Ishikawa (cell line): ENCODE measurements at regions not wholly inside any gene's neighbourhood (a gene's known extent, or its start where the extent isn't known, plus 50 kb on each side); places are given as distances from the start of the nearest gene placed in this dataset.

Experiments used
- CEBPB ChIP-seq: IDR thresholded peaks from 2 replicates; pipeline ENCODE4 v1.6.1; 2012
- CREB1 ChIP-seq: IDR thresholded peaks from 2 replicates; pipeline ENCODE4 v1.6.1; 2012; ENCODE audit warnings: low read depth
- EGR1 ChIP-seq: IDR thresholded peaks from 2 replicates; pipeline ENCODE4 v1.6.1; 2012
- EP300 ChIP-seq: IDR thresholded peaks from 2 replicates; pipeline ENCODE4 v1.6.1; 2012; ENCODE audit warnings: borderline replicate concordance
- FOXM1 ChIP-seq: IDR thresholded peaks from 2 replicates; pipeline ENCODE4 v1.6.1; 2012; ENCODE audit warnings: low read depth, borderline replicate concordance
- NFIC ChIP-seq: IDR thresholded peaks from 2 replicates; pipeline ENCODE4 v1.6.1; 2012
- RAD21 ChIP-seq: IDR thresholded peaks from 2 replicates; pipeline ENCODE4 v1.6.1; 2012; ENCODE audit warnings: low read depth
- TAF1 ChIP-seq: IDR thresholded peaks from 2 replicates; pipeline ENCODE4 v1.6.1; 2012; ENCODE audit warnings: low read depth, mild to moderate bottlenecking
- TCF12 ChIP-seq: IDR thresholded peaks from 2 replicates; pipeline ENCODE4 v1.6.1; 2012; ENCODE audit warnings: low read depth
- TEAD4 ChIP-seq: IDR thresholded peaks from 2 replicates; pipeline ENCODE4 v1.6.1; 2012
- YY1 ChIP-seq: IDR thresholded peaks from 2 replicates; pipeline ENCODE4 v1.6.1; 2012; ENCODE audit warnings: low read depth
- ZBTB7A ChIP-seq: IDR thresholded peaks from 2 replicates; pipeline ENCODE4 v1.6.1; 2012; ENCODE audit warnings: low read depth
- TF ChIP-seq, protein P1 (sequence below): IDR thresholded peaks from 2 replicates; pipeline ENCODE4 v1.6.1; 2012; ENCODE audit warnings: low read depth, mild to moderate bottlenecking
- TF ChIP-seq, protein P2 (sequence below): IDR thresholded peaks from 2 replicates; pipeline ENCODE4 v1.6.1; 2012
- TF ChIP-seq, protein P3 (sequence below): IDR thresholded peaks from 2 replicates; pipeline ENCODE4 v1.6.1; 2012

DNA sequence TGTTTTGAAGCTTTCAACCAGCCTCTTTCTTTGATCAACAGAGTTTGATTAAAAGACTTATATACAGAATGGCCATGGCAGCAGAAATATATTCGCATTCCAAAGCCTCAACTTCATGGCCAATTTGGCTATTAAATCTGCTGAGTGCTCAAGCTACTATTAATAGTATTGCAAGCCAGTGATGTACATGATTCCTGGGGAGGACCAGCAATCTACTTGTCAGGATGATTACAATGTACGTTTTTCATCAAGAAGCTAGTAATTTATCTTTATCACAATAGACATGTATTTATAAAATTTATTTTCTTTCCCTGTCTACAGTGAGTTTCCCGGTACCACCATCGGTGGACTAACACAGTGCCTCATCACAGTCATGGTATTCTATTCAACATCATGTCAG is 515.5 kb downstream of the AMY1C start:
- TF ChIP-seq EGR1 (no peak), CREB1 (no peak), TCF12 (no peak), RAD21 (no peak), FOXM1 (no peak), YY1 (no peak), NFIC (no peak), ZBTB7A (no peak), TAF1 (no peak), TEAD4 (no peak), EP300 (no peak), CEBPB (no peak)
- TF ChIP-seq, protein P1, sequence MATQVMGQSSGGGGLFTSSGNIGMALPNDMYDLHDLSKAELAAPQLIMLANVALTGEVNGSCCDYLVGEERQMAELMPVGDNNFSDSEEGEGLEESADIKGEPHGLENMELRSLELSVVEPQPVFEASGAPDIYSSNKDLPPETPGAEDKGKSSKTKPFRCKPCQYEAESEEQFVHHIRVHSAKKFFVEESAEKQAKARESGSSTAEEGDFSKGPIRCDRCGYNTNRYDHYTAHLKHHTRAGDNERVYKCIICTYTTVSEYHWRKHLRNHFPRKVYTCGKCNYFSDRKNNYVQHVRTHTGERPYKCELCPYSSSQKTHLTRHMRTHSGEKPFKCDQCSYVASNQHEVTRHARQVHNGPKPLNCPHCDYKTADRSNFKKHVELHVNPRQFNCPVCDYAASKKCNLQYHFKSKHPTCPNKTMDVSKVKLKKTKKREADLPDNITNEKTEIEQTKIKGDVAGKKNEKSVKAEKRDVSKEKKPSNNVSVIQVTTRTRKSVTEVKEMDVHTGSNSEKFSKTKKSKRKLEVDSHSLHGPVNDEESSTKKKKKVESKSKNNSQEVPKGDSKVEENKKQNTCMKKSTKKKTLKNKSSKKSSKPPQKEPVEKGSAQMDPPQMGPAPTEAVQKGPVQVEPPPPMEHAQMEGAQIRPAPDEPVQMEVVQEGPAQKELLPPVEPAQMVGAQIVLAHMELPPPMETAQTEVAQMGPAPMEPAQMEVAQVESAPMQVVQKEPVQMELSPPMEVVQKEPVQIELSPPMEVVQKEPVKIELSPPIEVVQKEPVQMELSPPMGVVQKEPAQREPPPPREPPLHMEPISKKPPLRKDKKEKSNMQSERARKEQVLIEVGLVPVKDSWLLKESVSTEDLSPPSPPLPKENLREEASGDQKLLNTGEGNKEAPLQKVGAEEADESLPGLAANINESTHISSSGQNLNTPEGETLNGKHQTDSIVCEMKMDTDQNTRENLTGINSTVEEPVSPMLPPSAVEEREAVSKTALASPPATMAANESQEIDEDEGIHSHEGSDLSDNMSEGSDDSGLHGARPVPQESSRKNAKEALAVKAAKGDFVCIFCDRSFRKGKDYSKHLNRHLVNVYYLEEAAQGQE = no peak
- TF ChIP-seq, protein P2, sequence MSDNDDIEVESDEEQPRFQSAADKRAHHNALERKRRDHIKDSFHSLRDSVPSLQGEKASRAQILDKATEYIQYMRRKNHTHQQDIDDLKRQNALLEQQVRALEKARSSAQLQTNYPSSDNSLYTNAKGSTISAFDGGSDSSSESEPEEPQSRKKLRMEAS = no peak
- TF ChIP-seq, protein P3, sequence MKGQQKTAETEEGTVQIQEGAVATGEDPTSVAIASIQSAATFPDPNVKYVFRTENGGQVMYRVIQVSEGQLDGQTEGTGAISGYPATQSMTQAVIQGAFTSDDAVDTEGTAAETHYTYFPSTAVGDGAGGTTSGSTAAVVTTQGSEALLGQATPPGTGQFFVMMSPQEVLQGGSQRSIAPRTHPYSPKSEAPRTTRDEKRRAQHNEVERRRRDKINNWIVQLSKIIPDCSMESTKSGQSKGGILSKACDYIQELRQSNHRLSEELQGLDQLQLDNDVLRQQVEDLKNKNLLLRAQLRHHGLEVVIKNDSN = no peak

DNA sequence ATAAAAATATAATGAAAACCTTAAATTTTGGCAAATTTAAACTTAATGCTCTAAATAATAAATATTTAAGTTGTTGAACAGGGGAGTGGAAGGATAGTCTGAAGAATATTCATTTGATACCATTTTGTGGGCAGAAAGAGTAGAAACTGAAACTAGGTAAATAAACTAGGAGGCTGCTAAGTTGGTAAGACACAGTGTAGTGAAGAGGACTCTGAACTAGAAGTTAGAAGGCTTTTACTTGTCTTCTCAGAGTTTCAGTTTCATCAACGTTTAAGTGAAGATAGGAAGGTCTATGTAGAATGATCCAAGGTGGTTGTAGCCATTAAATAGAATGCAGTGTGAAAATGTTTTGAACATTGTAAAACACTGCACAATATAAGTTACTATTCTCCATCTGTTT is 516.9 kb downstream of the AMY1C start:
- no peak for TF ChIP-seq ZBTB7A
- no peak for TF ChIP-seq CEBPB
- TF ChIP-seq FOXM1 = no peak

DNA sequence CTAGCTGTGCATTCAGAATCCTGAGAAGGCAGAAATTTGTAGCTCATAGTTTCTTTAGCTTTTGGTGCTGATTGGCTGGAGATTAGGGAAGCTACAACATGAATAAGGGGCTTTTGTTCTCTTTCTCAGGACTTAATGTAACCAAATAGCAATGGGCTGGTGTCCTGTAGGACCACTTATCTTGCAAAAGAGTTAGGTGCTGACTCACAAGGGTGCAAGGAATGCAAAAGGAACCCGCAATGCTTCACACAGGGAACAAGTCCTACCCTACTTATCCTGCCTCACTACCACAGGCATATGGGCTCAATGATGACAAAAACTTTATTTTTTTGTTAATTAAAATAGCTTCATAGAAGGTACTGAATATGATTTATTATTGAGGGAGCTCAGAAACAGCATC is 541.5 kb downstream of the AMY1C start:
- TF ChIP-seq, protein P2 = no peak
- TF ChIP-seq, protein P1 = no peak

DNA sequence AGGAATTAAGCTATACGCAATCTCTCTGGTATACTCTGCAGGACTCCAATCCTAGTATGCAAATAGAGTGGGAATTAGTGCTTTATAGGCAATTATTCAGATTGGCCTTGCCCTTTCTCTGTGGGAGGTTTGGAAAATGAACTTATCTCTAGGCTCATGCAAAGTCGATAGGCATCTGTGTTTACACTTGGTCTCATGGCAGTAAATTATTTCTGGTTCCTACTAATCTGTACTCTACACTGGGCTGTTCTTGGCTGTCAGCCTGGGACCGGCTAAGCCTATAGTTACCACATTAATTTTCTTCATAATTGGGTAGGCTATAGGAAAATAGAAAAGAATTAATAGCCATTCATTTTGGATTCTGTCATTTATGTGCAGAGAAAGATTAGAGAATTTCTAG is 544.6 kb downstream of the AMY1C start:
- TF ChIP-seq NFIC (no peak), TEAD4 (no peak), CEBPB (no peak), EP300 (no peak)
- TF ChIP-seq, protein P3 = no peak
- TF ChIP-seq, protein P1 = no peak

DNA sequence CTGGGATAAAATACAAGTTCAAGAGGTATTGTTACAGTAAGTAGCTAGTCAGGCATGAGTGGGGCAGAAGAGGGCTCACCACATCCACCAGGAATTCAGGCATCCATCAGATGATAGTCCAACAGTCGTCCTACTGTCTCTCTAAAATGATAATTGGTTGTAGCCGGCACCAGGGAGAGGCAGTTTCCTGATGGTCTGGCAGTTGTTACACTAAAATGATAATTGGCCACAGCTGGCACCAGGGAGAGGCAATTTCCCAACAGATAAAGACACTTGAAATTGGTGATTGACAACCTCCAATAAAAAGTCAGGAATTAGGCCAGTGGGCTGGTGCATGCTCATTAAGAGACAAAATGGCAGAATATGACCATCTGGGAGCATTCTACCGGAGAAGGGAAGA is 545.8 kb downstream of the AMY1C start:
- TF ChIP-seq FOXM1 (no peak), CEBPB (no peak)
- TF ChIP-seq, protein P2 = no peak

DNA sequence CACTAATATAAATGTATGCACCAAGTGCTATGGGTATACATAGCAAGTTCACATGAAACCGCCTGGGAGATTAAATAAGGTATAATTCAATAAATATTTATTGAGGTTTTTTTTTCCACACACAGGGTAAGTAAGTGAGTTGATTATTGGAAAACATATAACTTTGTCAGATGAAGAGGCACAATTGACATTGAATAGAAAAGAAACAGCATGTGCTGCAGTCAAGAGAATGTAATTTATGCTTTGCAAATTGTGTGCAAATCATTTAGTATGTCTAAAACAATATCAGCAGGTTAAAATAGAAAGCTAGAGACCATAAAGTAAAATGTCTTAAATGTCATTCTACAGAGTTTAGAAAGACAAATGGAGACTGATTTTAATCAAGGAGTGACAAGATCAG is 560.0 kb downstream of the AMY1C start:
- TF ChIP-seq ZBTB7A = no peak
- no peak for TF ChIP-seq TAF1
- TF ChIP-seq TCF12 = no peak
- no peak for TF ChIP-seq NFIC
- TF ChIP-seq CREB1 = no peak
- TF ChIP-seq, protein P3 = no peak
- TF ChIP-seq EGR1 = no peak
- no peak for TF ChIP-seq EP300
- no peak for TF ChIP-seq CEBPB
- TF ChIP-seq, protein P2 = no peak
- TF ChIP-seq YY1 = no peak
- no peak for TF ChIP-seq RAD21
- TF ChIP-seq, protein P1 = no peak
